Ovary (tissue), 7 donors: ENCODE measurements at regions not wholly inside any gene's neighbourhood (a gene's known extent, or its start where the extent isn't known, plus 50 kb on each side); places are given as distances from the start of the nearest gene placed in this dataset.

Experiments used
- DNase-seq, 5 donors: peaks; one replicate each; pipeline ENCODE4 v3.0.0-alpha.2; 2019 to 2020
- H3K27ac ChIP-seq, 2 donors: fragments of 200-600 bp; one replicate each; pipeline versions ENCODE4 v1.5.1 to v1.8.0; 2019 to 2022
- H3K27me3 ChIP-seq: fragments of 200-600 bp; one replicate; pipeline ENCODE4 v1.8.0; 2022
- H3K36me3 ChIP-seq: fragments of 200-600 bp; sonication (generic); one replicate; pipeline ENCODE4 v1.5.1; 2019
- H3K4me1 ChIP-seq: one replicate; pipeline ENCODE4 v1.8.1; 2013; ENCODE audit warnings: mild to moderate bottlenecking, moderate library complexity; ENCODE audit not compliant: insufficient read depth
- H3K4me3 ChIP-seq: fragments of 200-600 bp; sonication (generic); one replicate; pipeline ENCODE4 v1.5.1; 2017
- H3K9me3 ChIP-seq, 2 donors: fragments of 200-600 bp in 1 of 2; sonication (generic) in 1 of 2; one replicate each; pipeline versions ENCODE4 v1.5.1 to v1.8.1; 2013 to 2019; ENCODE audit warnings: mild to moderate bottlenecking in 1 of 2, moderate library complexity in 1 of 2
- CTCF ChIP-seq, 3 donors: fragments of 450-650 bp in 2 of 3; fragments of 200-600 bp in 1 of 3; IDR thresholded peaks; one replicate each; pipeline versions ENCODE4 v1.5.1 to v1.8.0; 2016 to 2022; ENCODE audit warnings: antibody characterized with exemption in 3 of 3, mild to moderate bottlenecking in 1 of 3
- EP300 ChIP-seq: sonication (generic); formaldehyde crosslinking; IDR thresholded peaks from one replicate; pipeline ENCODE4 v1.6.1; 2017; ENCODE audit warnings: antibody characterized with exemption
- POLR2A ChIP-seq: fragments of 450-650 bp; IDR thresholded peaks from one replicate; pipeline ENCODE4 v1.6.1; 2017; ENCODE audit warnings: antibody characterized with exemption, mild to moderate bottlenecking, moderate library complexity
- WGBS, 3 donors: extraction: QIAGEN DNeasy Blood & Tissue Kit in 1 of 3; methylation state at CpG; one replicate each; pipeline versions ENCODE4 v1.1.5 to v1.1.7; 2013 to 2017; 5-methylcytosine and 5-hydroxymethylcytosine counted together
- intact Hi-C, 4 donors: fragments of 100-400 bp; cut with DNase I; formaldehyde crosslinking; loops; one replicate each; pipeline versions ENCODE4 v1.11.0 to v1.15.1; 2022 to 2023
- donor health status: DM: no; HTN: no; CAD: no; lungs with moderate emphysema.
- donor health status: DM: no; HTN: no; CAD: no.
- donor health status: Bipolar disorder and iron deficiency.
- donor health status: DM: no; HTN: no; CAD: no.
- donor health status: DM: yes; HTN: yes; CAD: no.

- Histone ChIP-seq H3K36me3 (no peaks in the 10 kb centered on the region), H3K27me3 (no peaks in the 10 kb centered on the region), H3K4me3 (no peak overlapping the region), H3K27ac (no peak overlapping the region), H3K9me3 (no peaks in the 10 kb centered on the region), H3K4me1 (no peaks in the 10 kb centered on the region)
- WGBS, 3 donors, result 72 to 78% (median 74%) methylated on average over 2 of the region's 2 CpGs
- DNase-seq, result no peak
- intact Hi-C loops, result no loop called here
- TF ChIP-seq CTCF (IDR thresholded peaks at IDR 0.05) (no peak), POLR2A (no peak), EP300 (no peak)
Measured at GRCh38 chr6:86142326-86142725, 499.6 kb upstream of the SYNCRIP start.

DNA sequence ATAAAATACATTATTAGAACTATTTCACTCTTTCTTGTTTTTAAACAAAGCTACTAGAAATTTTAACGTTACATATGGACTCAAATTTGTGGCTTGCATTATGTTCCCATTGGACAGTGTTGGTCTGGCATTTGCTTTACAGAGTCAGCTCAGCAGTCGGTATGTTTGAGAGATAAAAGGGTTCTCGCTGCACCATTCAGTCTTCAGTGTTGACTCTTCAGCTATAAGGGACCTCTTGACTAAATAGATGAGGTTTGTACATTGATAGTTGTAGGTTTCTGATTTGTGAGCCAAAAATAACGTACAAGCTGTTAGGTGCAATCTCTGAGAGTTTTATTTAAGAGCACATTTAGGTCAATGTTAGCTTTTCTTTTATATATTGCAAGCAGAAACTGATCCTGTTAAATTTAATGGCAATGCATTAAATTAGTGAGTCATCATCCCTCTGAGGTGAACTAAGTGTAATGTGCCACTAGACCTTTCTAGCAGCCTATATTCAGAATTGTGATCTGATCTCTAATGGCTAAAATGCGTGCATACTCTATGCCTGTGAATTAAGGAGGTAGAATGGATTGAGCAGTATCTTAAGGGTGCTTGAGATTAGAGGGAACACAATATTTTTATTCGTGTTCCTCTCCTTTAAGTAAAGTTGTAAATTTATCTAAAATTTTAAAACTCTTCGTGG lies 485.6 kb upstream of the SYNCRIP start:
- H3K27me3 ChIP-seq, result no peaks in the 10 kb centered on the region
- TF ChIP-seq CTCF (IDR thresholded peaks at IDR 0.05) (no peak), POLR2A (no peak), EP300 (no peak)
- no peak overlapping the region for H3K27ac ChIP-seq
- DNase-seq, result no peak
- no peaks in the 10 kb centered on the region for H3K36me3 ChIP-seq
- WGBS, 3 donors, result 54 to 59% (median 57%) methylated on average over 7 of the region's 7 CpGs
- H3K4me1 ChIP-seq, result no peaks in the 10 kb centered on the region
- H3K9me3 ChIP-seq, result no peaks in the 10 kb centered on the region
- no peak overlapping the region for H3K4me3 ChIP-seq
- intact Hi-C loops, result no loop called here

DNA sequence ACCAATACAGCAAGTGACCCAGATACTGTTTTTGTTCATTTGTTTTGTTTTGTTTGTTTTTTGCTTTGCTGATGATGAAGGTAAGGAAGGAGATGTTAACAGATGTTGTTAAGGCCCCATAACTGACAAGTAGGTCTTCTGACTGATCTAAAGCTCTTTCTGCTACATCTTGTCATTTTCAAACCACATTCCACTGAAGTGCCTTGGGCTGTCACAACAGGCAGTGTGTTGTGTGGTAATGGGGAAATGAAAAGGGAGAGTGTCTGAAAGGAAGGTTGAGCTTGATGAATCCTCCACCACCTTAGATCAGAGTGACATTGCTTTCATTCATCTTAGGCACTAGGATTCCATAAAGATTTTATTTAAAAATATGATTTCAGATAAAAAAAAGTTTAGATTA lies 479.4 kb upstream of the SYNCRIP start:
- no peak for DNase-seq
- Histone ChIP-seq H3K27ac (no peak overlapping the region), H3K4me1 (no peaks in the 10 kb centered on the region), H3K36me3 (no peaks in the 10 kb centered on the region), H3K9me3 (no peaks in the 10 kb centered on the region), H3K4me3 (no peak overlapping the region), H3K27me3 (no peaks in the 10 kb centered on the region)
- intact Hi-C loops, result no loop called here
- TF ChIP-seq POLR2A (no peak), CTCF (IDR thresholded peaks at IDR 0.05) (no peak)

GRCh38 chr6:86118271-86118670 lies 475.6 kb upstream of the SYNCRIP start:
- no peak for DNase-seq
- Histone ChIP-seq H3K4me3 (no peak overlapping the region), H3K9me3 (no peaks in the 10 kb centered on the region), H3K4me1 (no peaks in the 10 kb centered on the region), H3K27ac (no peak overlapping the region), H3K27me3 (no peaks in the 10 kb centered on the region), H3K36me3 (no peaks in the 10 kb centered on the region)
- TF ChIP-seq EP300, result no peak
- no peak for TF ChIP-seq POLR2A
- no peak for TF ChIP-seq CTCF (IDR thresholded peaks at IDR 0.05)
- intact Hi-C loops, result no loop called here

DNA sequence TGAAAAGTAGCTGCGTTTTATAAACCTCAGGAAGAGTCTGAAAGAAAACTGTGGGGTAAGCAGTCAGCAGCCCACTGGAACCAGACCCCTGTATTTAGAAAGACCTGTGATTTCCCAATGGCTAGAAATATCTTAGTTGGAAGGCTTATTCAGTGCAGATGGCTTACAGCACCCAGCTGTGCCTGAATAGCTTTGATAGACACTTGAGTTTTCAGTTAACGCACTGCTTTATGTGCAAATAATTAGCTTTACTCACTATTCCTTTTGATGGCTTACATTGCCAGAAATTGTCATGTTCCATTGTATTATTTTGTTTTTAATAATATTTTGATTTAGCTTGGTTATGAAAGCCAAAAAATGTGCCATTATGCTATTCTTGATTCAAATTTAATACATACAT lies 465.3 kb upstream of the SYNCRIP start:
- no peaks in the 10 kb centered on the region for H3K9me3 ChIP-seq
- no peak overlapping the region for H3K4me3 ChIP-seq
- TF ChIP-seq CTCF (IDR thresholded peaks at IDR 0.05), result no peak
- TF ChIP-seq POLR2A, result no peak
- no peak for TF ChIP-seq EP300
- H3K4me1 ChIP-seq, result no peaks in the 10 kb centered on the region
- H3K27ac ChIP-seq, result no peak overlapping the region
- 88 to 91% (median 89%) methylated on average over 2 of the region's 2 CpGs for WGBS, 3 donors
- intact Hi-C loops, result no loop called here
- no peaks in the 10 kb centered on the region for H3K27me3 ChIP-seq
- no peak for DNase-seq
- no peaks in the 10 kb centered on the region for H3K36me3 ChIP-seq
